Activated naive CD4-positive, alpha-beta T cell treated with anti-CD3 and anti-CD28 coated beads, Interleukin-2, amount 10 ng/mL, durations not matched to agents 7 days and 5 days (primary cell): ENCODE measurements at regions not wholly inside any gene's neighbourhood (a gene's known extent, or its start where the extent isn't known, plus 50 kb on each side); places are given as distances from the start of the nearest gene placed in this dataset.

Source experiments
- CTCF ChIA-PET: fragments of 350-600 bp; sonication (Branson Sonifier 250); formaldehyde crosslinking; loops from one replicate; lab custom pipeline; 2021; ENCODE audit warnings: antibody characterized with exemption; lab: Charles Lee
- DNase-seq: peaks from one replicate; pipeline ENCODE4 v3.0.0-alpha.2; 2020
- H3K27ac Mint-ChIP-seq: one replicate; pipeline ENCODE4 v1.8.0; 2021; ENCODE audit warnings: mild to moderate bottlenecking, moderate library complexity, mixed read lengths
- H3K27me3 Mint-ChIP-seq: one replicate; pipeline ENCODE4 v1.8.0; 2021; ENCODE audit warnings: mild to moderate bottlenecking, mixed read lengths
- H3K36me3 Mint-ChIP-seq: one replicate; pipeline ENCODE4 v1.8.0; 2021; ENCODE audit warnings: mixed read lengths
- H3K4me1 Mint-ChIP-seq: one replicate; pipeline ENCODE4 v1.8.0; 2021; ENCODE audit warnings: mixed read lengths
- H3K4me3 Mint-ChIP-seq: one replicate; pipeline ENCODE4 v1.8.0; 2021; ENCODE audit warnings: mild to moderate bottlenecking, moderate library complexity, mixed read lengths
- H3K9me3 Mint-ChIP-seq: one replicate; pipeline ENCODE4 v1.8.0; 2021; ENCODE audit warnings: mixed read lengths

DNA sequence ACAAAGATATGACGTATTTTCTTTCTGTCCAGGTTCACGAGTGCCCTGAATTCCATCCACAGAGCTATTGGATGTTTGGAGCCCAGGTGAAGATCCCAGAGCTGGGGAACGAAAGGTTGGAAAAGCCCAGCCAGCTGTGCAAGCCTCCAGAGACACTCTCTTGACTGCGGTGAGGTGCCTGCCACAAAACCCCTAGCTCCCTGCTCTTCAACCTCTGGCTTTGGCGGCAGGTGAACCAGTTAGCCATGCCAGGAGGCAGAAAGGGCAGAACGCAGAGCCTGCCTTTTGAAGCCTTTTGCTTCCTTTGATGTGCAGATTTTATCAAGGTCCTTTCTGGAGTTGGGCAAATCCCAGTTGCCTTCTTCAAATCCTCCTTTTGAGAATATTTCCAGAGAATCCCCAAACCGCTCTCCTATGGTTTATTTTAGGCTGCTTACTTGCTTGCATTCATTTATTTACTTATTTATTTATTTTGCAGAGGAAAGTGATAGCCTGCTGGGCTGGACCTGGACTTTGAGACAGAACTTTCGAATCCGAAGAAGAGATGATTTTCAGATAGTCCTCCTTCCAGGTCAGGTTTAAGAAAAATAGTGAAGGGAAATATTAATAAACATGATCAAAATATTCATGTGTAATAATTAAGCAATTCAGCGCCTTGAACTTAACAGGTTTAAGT is 411.2 kb upstream of the TBX3 start:
- DNase-seq, result no peak
- Mint-ChIP-seq H3K27me3 (no peaks in the 10 kb centered on the region), H3K36me3 (no peaks in the 10 kb centered on the region), H3K4me1 (no peaks in the 10 kb centered on the region), H3K27ac (no peak overlapping the region), H3K9me3 (peaks cover 24% of the 10 kb centered on the region), H3K4me3 (no peak overlapping the region)
- CTCF ChIA-PET, result no interaction called here

DNA sequence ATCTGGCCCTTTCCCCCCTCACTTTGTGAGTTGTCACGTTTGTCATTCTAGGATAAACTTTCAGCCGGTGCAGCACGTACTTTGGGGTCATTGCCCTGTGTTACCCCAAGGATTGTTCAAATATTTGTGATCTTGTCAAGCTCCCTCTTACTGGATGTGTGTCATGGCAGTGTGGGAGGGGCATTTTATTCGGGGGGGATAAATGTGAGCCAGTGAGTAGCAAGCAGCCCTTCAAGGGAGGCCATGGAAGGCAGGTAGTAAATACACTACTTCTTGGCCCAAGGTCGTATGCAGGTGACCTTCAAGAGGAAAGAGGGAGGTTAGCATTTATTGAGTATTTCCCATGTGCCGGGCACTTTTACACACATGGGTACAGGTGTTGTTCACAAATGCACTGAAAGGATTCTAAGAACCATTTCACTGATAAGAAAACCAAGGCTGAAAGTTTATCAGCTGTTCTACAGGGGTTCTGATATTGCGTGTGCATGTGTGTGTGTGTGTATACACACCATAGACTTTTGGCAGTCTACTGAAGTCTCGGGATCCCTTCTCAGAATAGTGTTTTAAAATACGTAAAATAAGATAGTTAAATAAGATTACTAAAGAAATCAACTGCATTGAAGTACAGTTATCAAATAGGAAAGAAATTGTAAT is 410.3 kb upstream of the TBX3 start:
- no peaks in the 10 kb centered on the region for H3K36me3 Mint-ChIP-seq

GRCh38 chr12:115093261-115093660 is 409.3 kb upstream of the TBX3 start:
- Mint-ChIP-seq H3K27me3 (no peaks in the 10 kb centered on the region), H3K27ac (no peak overlapping the region)

More for the DNA sequence above, 410.3 kb upstream of the TBX3 start:
- CTCF ChIA-PET, result no interaction called here
- H3K4me3 Mint-ChIP-seq, result no peak overlapping the region
- DNase-seq, result no peak
- H3K4me1 Mint-ChIP-seq, result no peaks in the 10 kb centered on the region
- no peaks in the 10 kb centered on the region for H3K27me3 Mint-ChIP-seq
- H3K27ac Mint-ChIP-seq, result no peak overlapping the region
- peaks cover 25% of the 10 kb centered on the region for H3K9me3 Mint-ChIP-seq

DNA sequence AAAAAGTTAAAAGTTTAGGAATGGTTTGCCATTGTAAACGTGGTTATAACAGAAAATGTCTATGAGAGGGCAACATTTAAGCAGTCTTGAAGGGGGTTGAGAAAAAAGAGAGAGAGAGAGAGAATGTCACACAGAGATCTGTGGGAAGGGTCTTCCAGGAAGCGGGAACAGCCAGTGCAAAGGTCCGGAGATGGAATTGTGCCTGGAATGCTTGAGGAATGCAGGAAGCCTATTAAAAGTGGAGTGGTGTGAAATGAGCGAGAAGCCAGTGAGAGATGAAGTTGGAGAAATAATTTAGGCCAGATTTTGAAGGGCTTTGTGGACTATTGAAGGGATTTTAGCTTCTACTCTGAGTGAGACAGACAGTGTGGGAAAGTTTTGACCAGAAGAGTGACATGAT is 406.8 kb upstream of the TBX3 start:
- DNase-seq, result no peak
- Mint-ChIP-seq H3K36me3 (no peaks in the 10 kb centered on the region), H3K9me3 (peaks cover 13% of the 10 kb centered on the region), H3K27ac (no peak overlapping the region), H3K4me3 (no peak overlapping the region), H3K27me3 (no peaks in the 10 kb centered on the region), H3K4me1 (no peaks in the 10 kb centered on the region)
- CTCF ChIA-PET, result no interaction called here

More at GRCh38 chr12:115093261-115093660, 409.3 kb upstream of the TBX3 start:
- Mint-ChIP-seq H3K36me3 (no peaks in the 10 kb centered on the region), H3K9me3 (peaks cover 24% of the 10 kb centered on the region), H3K4me3 (no peak overlapping the region), H3K4me1 (no peaks in the 10 kb centered on the region)
- CTCF ChIA-PET, result no interaction called here
- no peak for DNase-seq

GRCh38 chr12:115088995-115089841 is 405.2 kb upstream of the TBX3 start:
- CTCF ChIA-PET, result no interaction called here
- Mint-ChIP-seq H3K27me3 (no peaks in the 10 kb centered on the region), H3K9me3 (peaks cover 13% of the 10 kb centered on the region), H3K4me1 (no peaks in the 10 kb centered on the region), H3K36me3 (no peaks in the 10 kb centered on the region), H3K4me3 (no peak overlapping the region), H3K27ac (no peak overlapping the region)
- no peak for DNase-seq

- Mint-ChIP-seq H3K4me3 (no peak overlapping the region), H3K4me1 (no peaks in the 10 kb centered on the region), H3K36me3 (no peaks in the 10 kb centered on the region), H3K27me3 (no peaks in the 10 kb centered on the region), H3K27ac (no peak overlapping the region), H3K9me3 (peaks cover 10% of the 10 kb centered on the region)
- CTCF ChIA-PET, result no interaction called here
- no peak for DNase-seq
These were observed 404.5 kb upstream of the TBX3 start for GRCh38 chr12:115088328-115088994.

- Mint-ChIP-seq H3K4me1 (no peaks in the 10 kb centered on the region), H3K27me3 (no peaks in the 10 kb centered on the region), H3K4me3 (no peak overlapping the region), H3K9me3 (peaks cover 8% of the 10 kb centered on the region), H3K36me3 (no peaks in the 10 kb centered on the region), H3K27ac (no peak overlapping the region)
- CTCF ChIA-PET, result no interaction called here
- no peak for DNase-seq
These were observed 401.6 kb upstream of the TBX3 start for GRCh38 chr12:115085594-115085993.

GRCh38 chr12:115079760-115080159 is 395.8 kb upstream of the TBX3 start:
- no peaks in the 10 kb centered on the region for H3K36me3 Mint-ChIP-seq
- no peaks in the 10 kb centered on the region for H3K4me1 Mint-ChIP-seq
- CTCF ChIA-PET, result no interaction called here
- peaks cover 3% of the 10 kb centered on the region for H3K27me3 Mint-ChIP-seq
- peaks cover 20% of the 10 kb centered on the region for H3K9me3 Mint-ChIP-seq
- DNase-seq, result no peak
- no peak overlapping the region for H3K4me3 Mint-ChIP-seq
- H3K27ac Mint-ChIP-seq, result no peak overlapping the region

- H3K4me3 Mint-ChIP-seq, result no peak overlapping the region
- no peak for DNase-seq
- peaks cover 3% of the 10 kb centered on the region for H3K27me3 Mint-ChIP-seq
These were observed 395.0 kb upstream of the TBX3 start for GRCh38 chr12:115078990-115079389.

DNA sequence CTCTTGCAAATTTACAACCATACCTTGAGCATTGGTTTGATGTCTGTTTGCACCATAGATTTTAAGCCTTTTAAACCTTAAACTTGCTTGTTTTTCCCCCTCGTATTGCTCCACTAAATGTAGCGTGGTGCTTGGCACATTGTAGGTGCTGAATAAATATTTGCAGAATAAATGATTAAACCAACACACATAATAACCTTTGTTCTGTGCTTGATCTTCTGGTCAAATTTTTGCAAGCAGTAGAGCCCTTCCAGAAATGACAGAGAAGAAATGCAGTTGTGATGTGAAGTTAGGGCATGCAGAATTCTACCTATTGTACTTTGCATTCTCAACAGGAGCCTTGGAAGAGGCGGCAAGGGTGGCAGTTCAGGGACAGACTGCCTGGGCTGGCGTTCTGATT is 394.4 kb upstream of the TBX3 start:
- peaks cover 20% of the 10 kb centered on the region for H3K9me3 Mint-ChIP-seq
- CTCF ChIA-PET, result no interaction called here
- H3K27me3 Mint-ChIP-seq, result peaks cover 3% of the 10 kb centered on the region
- H3K4me3 Mint-ChIP-seq, result no peak overlapping the region
- no peak overlapping the region for H3K27ac Mint-ChIP-seq
- no peaks in the 10 kb centered on the region for H3K36me3 Mint-ChIP-seq
- H3K4me1 Mint-ChIP-seq, result no peaks in the 10 kb centered on the region
- no peak for DNase-seq

More at GRCh38 chr12:115078990-115079389, 395.0 kb upstream of the TBX3 start:
- Mint-ChIP-seq H3K4me1 (no peaks in the 10 kb centered on the region), H3K36me3 (no peaks in the 10 kb centered on the region), H3K9me3 (peaks cover 20% of the 10 kb centered on the region), H3K27ac (no peak overlapping the region)
- CTCF ChIA-PET, result no interaction called here

- peaks cover 16% of the 10 kb centered on the region for H3K9me3 Mint-ChIP-seq
These were observed 391.7 kb upstream of the TBX3 start for GRCh38 chr12:115075552-115076170.

DNA sequence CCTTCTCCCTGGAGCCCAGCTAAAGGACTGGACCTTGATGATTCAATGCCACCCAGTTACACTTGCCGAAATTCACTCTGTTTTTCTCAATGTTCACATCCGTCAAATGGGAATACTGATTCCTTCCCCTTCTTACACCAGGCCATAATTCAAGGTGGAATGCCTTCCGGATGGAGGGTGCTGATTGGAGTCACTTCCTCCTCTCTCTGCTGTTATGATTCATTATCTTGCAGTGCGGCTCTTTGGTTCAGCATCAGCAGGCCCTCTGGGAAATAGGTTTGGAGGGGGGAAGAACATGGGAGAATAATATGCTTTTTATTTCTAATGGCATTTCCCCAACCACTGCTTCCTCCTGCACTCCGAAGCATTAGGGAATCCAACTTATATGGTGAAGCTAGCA is 390.6 kb upstream of the TBX3 start:
- Mint-ChIP-seq H3K4me1 (no peaks in the 10 kb centered on the region), H3K9me3 (peaks cover 20% of the 10 kb centered on the region), H3K36me3 (no peaks in the 10 kb centered on the region), H3K27ac (no peak overlapping the region), H3K4me3 (no peak overlapping the region), H3K27me3 (peaks cover 3% of the 10 kb centered on the region)
- CTCF ChIA-PET, result no interaction called here
- DNase-seq, result no peak

More at GRCh38 chr12:115075552-115076170, 391.7 kb upstream of the TBX3 start:
- Mint-ChIP-seq H3K36me3 (no peaks in the 10 kb centered on the region), H3K4me1 (no peaks in the 10 kb centered on the region), H3K4me3 (no peak overlapping the region), H3K27ac (no peak overlapping the region), H3K27me3 (peaks cover 3% of the 10 kb centered on the region)
- no peak for DNase-seq
- CTCF ChIA-PET, result no interaction called here

DNA sequence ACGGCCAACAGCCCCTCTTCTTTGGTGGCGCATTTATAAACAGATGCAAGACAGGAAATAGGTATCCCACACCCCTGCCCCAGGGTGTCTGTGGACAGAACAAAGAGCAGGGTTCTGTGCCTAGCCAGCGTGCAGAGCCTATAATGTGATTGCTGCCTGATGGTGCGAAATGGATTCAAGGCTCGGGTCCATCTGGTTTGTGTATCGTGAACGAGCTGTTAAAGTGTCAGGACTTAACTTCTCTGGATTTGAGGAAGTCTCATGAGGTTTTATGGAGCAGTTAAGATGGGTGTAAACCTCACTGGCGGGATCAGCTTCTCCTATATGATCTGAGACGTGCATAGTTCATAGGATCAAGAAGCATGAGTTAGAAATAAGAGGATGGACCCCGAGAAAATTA is 388.7 kb upstream of the TBX3 start:
- no peaks in the 10 kb centered on the region for H3K36me3 Mint-ChIP-seq
- CTCF ChIA-PET, result no interaction called here
- H3K4me1 Mint-ChIP-seq, result no peaks in the 10 kb centered on the region
- H3K27ac Mint-ChIP-seq, result no peak overlapping the region
- peaks cover 14% of the 10 kb centered on the region for H3K9me3 Mint-ChIP-seq
- no peak overlapping the region for H3K4me3 Mint-ChIP-seq
- no peak for DNase-seq
- peaks cover 3% of the 10 kb centered on the region for H3K27me3 Mint-ChIP-seq

- H3K27ac Mint-ChIP-seq, result no peak overlapping the region
- H3K36me3 Mint-ChIP-seq, result no peaks in the 10 kb centered on the region
- peaks cover 4% of the 10 kb centered on the region for H3K9me3 Mint-ChIP-seq
- H3K27me3 Mint-ChIP-seq, result no peaks in the 10 kb centered on the region
- no peak for DNase-seq
- H3K4me3 Mint-ChIP-seq, result no peak overlapping the region
- no peaks in the 10 kb centered on the region for H3K4me1 Mint-ChIP-seq
- CTCF ChIA-PET, result no interaction called here
These were observed 386.3 kb upstream of the TBX3 start for GRCh38 chr12:115070313-115070712.
